IMR-90 (cell line): ENCODE measurements at regions not wholly inside any gene's neighbourhood (a gene's known extent, or its start where the extent isn't known, plus 50 kb on each side); places are given as distances from the start of the nearest gene placed in this dataset.

Experiments
- ATAC-seq: fragments of 200-7000 bp; cut with Tn5 transposase; 2 replicates; pipeline ENCODE4 v1.9.1; 2020; ENCODE audit warnings: low read depth, mild to moderate bottlenecking, moderate library complexity
- BruUV-seq: library from RNA; stranded (reverse); fragments of 400-500 nt; replicated peaks from 2 replicates; lab custom pipeline; 2021; lab: Mats Ljungman, UMichigan
- CTCF ChIA-PET: fragments of 300-600 bp; formaldehyde crosslinking; extraction: SDS; loops from one replicate; lab custom pipeline; 2021; ENCODE audit warnings: antibody characterized with exemption; lab: Yijun Ruan, JAX
- POLR2A ChIA-PET: fragments of 300-600 bp; sonication (Branson Sonifier 250); formaldehyde crosslinking; loops from one replicate; lab custom pipeline; 2022; ENCODE audit warnings: antibody characterized with exemption; ENCODE audit not compliant: unreplicated experiment; lab: Charles Lee
- DNase-seq: peaks from one replicate; pipeline ENCODE4 v3.0.0; 2013
- H2AFZ ChIP-seq: replicated peaks from 2 replicates; pipeline ENCODE3; 2013; ENCODE audit warnings: low read length, mild to moderate bottlenecking; ENCODE audit not compliant: poor library complexity
- H2AK5ac ChIP-seq: 2 replicates; pipeline ENCODE4 v1.6.1; 2013; ENCODE audit warnings: low read depth, low read length, inconsistent platforms
- H2AK9ac ChIP-seq: replicated peaks from 2 replicates; pipeline ENCODE3; 2013; ENCODE audit warnings: mild to moderate bottlenecking, low read depth, low read length, moderate library complexity; ENCODE audit not compliant: poor library complexity
- H2BK120ac ChIP-seq: 2 replicates; pipeline ENCODE4 v1.6.1; 2013; ENCODE audit warnings: low read depth, low read length, inconsistent platforms
- H2BK15ac ChIP-seq: 3 replicates; pipeline ENCODE4 v1.6.1; 2013; ENCODE audit warnings: low read depth, low read length, inconsistent platforms
- H2BK20ac ChIP-seq: 2 replicates; pipeline ENCODE4 v1.6.1; 2013; ENCODE audit warnings: low read depth, mild to moderate bottlenecking, inconsistent platforms, low read length, moderate library complexity
- H2BK5ac ChIP-seq: 2 replicates; pipeline ENCODE4 v1.6.1; 2013; ENCODE audit warnings: mild to moderate bottlenecking, low read depth, low read length, inconsistent platforms; ENCODE audit not compliant: poor library complexity, severe bottlenecking
- H3K14ac ChIP-seq: replicated peaks from 2 replicates; pipeline ENCODE4 v1.6.1; 2013; ENCODE audit warnings: low read depth, low read length, inconsistent platforms
- H3K18ac ChIP-seq: 2 replicates; pipeline ENCODE4 v1.6.1; 2013; ENCODE audit warnings: low read depth, low read length, control low read depth
- H3K23ac ChIP-seq: 2 replicates; pipeline ENCODE4 v1.6.1; 2013; ENCODE audit warnings: low read depth, low read length, inconsistent platforms
- H3K27ac ChIP-seq: 2 replicates; pipeline ENCODE4 v1.5.1; 2013; ENCODE audit warnings: mild to moderate bottlenecking, control low read depth, low read length; ENCODE audit not compliant: insufficient read depth
- H3K27me3 ChIP-seq: 2 replicates; pipeline ENCODE4 v1.6.1; 2013; ENCODE audit warnings: low read length; ENCODE audit not compliant: control insufficient read depth, insufficient read depth
- H3K36me3 ChIP-seq: 2 replicates; pipeline ENCODE4 v1.6.1; 2013; ENCODE audit warnings: low read length, mixed read lengths; ENCODE audit not compliant: control insufficient read depth, insufficient read depth
- H3K4ac ChIP-seq: 2 replicates; pipeline ENCODE4 v1.6.1; 2013; ENCODE audit warnings: low read depth, low read length, inconsistent platforms
- H3K4me1 ChIP-seq: 2 replicates; pipeline ENCODE4 v1.6.1; 2013; ENCODE audit warnings: low read length, mixed read lengths; ENCODE audit not compliant: control insufficient read depth, insufficient read depth
- H3K4me2 ChIP-seq: 2 replicates; pipeline ENCODE4 v1.6.1; 2013; ENCODE audit warnings: low read depth, mild to moderate bottlenecking, control low read depth, low read length, moderate library complexity
- H3K4me3 ChIP-seq: 2 replicates; pipeline ENCODE4 v1.5.1; 2013; ENCODE audit warnings: low read depth, mild to moderate bottlenecking, control low read depth, low read length, moderate library complexity; ENCODE audit not compliant: insufficient read depth
- H3K56ac ChIP-seq: 2 replicates; pipeline ENCODE4 v1.6.1; 2013; ENCODE audit warnings: low read length, inconsistent platforms; ENCODE audit not compliant: insufficient read depth; ENCODE audit errors: extremely low read depth
- H3K79me1 ChIP-seq, 2 experiments: 2 replicates each; pipeline ENCODE4 v1.6.1; 2013; ENCODE audit warnings: low read length in 2 of 2, inconsistent platforms in 1 of 2, low read depth in 1 of 2
- H3K9ac ChIP-seq: 2 replicates; pipeline ENCODE4 v1.6.1; 2013; ENCODE audit warnings: low read depth, low read length, control low read depth
- H3K9me1 ChIP-seq: 2 replicates; pipeline ENCODE4 v1.6.1; 2013; ENCODE audit warnings: low read length, inconsistent platforms; ENCODE audit not compliant: insufficient read depth
- H3K9me3 ChIP-seq: 2 replicates; pipeline ENCODE4 v1.6.1; 2013; ENCODE audit warnings: low read length; ENCODE audit not compliant: control insufficient read depth, insufficient read depth
- H4K20me1 ChIP-seq: 2 replicates; pipeline ENCODE4 v1.6.1; 2013; ENCODE audit warnings: low read length, inconsistent platforms; ENCODE audit not compliant: insufficient read depth
- H4K5ac ChIP-seq: 2 replicates; pipeline ENCODE4 v1.6.1; 2013; ENCODE audit warnings: mild to moderate bottlenecking, low read depth, low read length, control low read depth
- H4K8ac ChIP-seq, 2 experiments: 2 replicates each; pipeline ENCODE4 v1.6.1; 2013; ENCODE audit warnings: low read depth in 2 of 2, low read length in 2 of 2, control low read depth in 1 of 2, inconsistent platforms in 1 of 2
- H4K91ac ChIP-seq: 2 replicates; pipeline ENCODE4 v1.6.1; 2013; ENCODE audit warnings: low read depth, low read length, inconsistent platforms; ENCODE audit not compliant: insufficient read depth
- BHLHE40 ChIP-seq: fragments of 150-350 bp; IDR thresholded peaks from 2 replicates; pipeline ENCODE4 v1.6.1; 2016; ENCODE audit warnings: mild to moderate bottlenecking, low read depth, low read length
- CEBPB ChIP-seq: IDR thresholded peaks from 2 replicates; pipeline ENCODE4 v1.6.1; 2012; ENCODE audit warnings: low read depth, low read length, improper control_type of control experiment
- CHD1 ChIP-seq: IDR thresholded peaks from 2 replicates; pipeline ENCODE4 v1.6.1; 2012; ENCODE audit warnings: low read depth, low read length, improper control_type of control experiment
- FOS ChIP-seq: fragments of 150-350 bp; IDR thresholded peaks from 2 replicates; pipeline ENCODE4 v1.6.1; 2016; ENCODE audit warnings: low read depth, low read length
- MAFK ChIP-seq: IDR thresholded peaks from 2 replicates; pipeline ENCODE4 v1.6.1; 2012; ENCODE audit warnings: low read depth, low read length, improper control_type of control experiment
- MAZ ChIP-seq: IDR thresholded peaks from 2 replicates; pipeline ENCODE4 v1.6.1; 2012; ENCODE audit warnings: low read depth, mild to moderate bottlenecking, low read length, improper control_type of control experiment, moderate library complexity, borderline replicate concordance
- MXI1 ChIP-seq: IDR thresholded peaks from 2 replicates; pipeline ENCODE4 v1.6.1; 2012; ENCODE audit warnings: low read depth, mild to moderate bottlenecking, low read length, moderate library complexity, borderline replicate concordance
- NFE2L2 ChIP-seq: fragments of 150-350 bp; IDR thresholded peaks from 2 replicates; pipeline ENCODE4 v1.6.1; 2016; ENCODE audit warnings: low read depth, mild to moderate bottlenecking, low read length
- POLR2A ChIP-seq: IDR thresholded peaks from 2 replicates; pipeline ENCODE4 v1.6.1; 2012; ENCODE audit warnings: mild to moderate bottlenecking, low read depth, low read length
- RAD21 ChIP-seq: IDR thresholded peaks from 2 replicates; pipeline ENCODE4 v1.6.1; 2012; ENCODE audit warnings: low read length, improper control_type of control experiment
- RCOR1 ChIP-seq: IDR thresholded peaks from 2 replicates; pipeline ENCODE4 v1.6.1; 2012; ENCODE audit warnings: mild to moderate bottlenecking, low read length, improper control_type of control experiment; ENCODE audit not compliant: insufficient replicate concordance
- RFX5 ChIP-seq: IDR thresholded peaks from 2 replicates; pipeline ENCODE4 v1.8.0; 2012; ENCODE audit warnings: low read depth, mild to moderate bottlenecking, low read length, moderate library complexity
- SMC3 ChIP-seq: fragments of 150-350 bp; IDR thresholded peaks from 2 replicates; pipeline ENCODE4 v1.6.1; 2016; ENCODE audit warnings: low read depth, mild to moderate bottlenecking, antibody characterized with exemption, low read length, moderate library complexity
- USF2 ChIP-seq: fragments of 150-350 bp; IDR thresholded peaks from 2 replicates; pipeline ENCODE4 v1.6.1; 2017; ENCODE audit warnings: mild to moderate bottlenecking, antibody characterized with exemption, low read length, low read depth
- WGBS, 2 experiments: methylation state at CpG; one replicate each; pipeline versions ENCODE4 v1.1.5 to v1.1.7; 2013; ENCODE audit warnings: missing lambda C conversion rate in 2 of 2; ENCODE audit not compliant: insufficient read length in 1 of 2; ENCODE audit errors: extremely low coverage in 2 of 2; 5-methylcytosine and 5-hydroxymethylcytosine counted together
- dilution Hi-C: fragments of 300-500 bp; cut with HindIII; formaldehyde crosslinking; loops from one replicate; pipeline ENCODE4 v1.14.3; 2018; ENCODE audit warnings: low sequenced_read_pairs; ENCODE audit not compliant: unreplicated experiment
- in situ Hi-C: fragments of 300-500 bp; cut with MboI; formaldehyde crosslinking; loops from 3 replicates; pipeline ENCODE4 v1.14.3; 2019; ENCODE audit warnings: low sequenced_read_pairs, inconsistent platforms, mixed read lengths
- intact Hi-C: fragments of 100-400 bp; cut with micrococcal nuclease; formaldehyde crosslinking; loops from 2 replicates; pipeline ENCODE4 v1.10.0; 2022
- TF ChIP-seq, protein P1 (sequence below): conservative IDR thresholded peaks from 2 replicates; pipeline ENCODE4 v1.5.1; 2012; ENCODE audit warnings: mild to moderate bottlenecking, low read depth, low read length, improper control_type of control experiment
- TF ChIP-seq, protein P2 (sequence below): fragments of 150-350 bp; IDR thresholded peaks from 2 replicates; pipeline ENCODE4 v1.6.1; 2016; ENCODE audit warnings: low read depth, mild to moderate bottlenecking, low read length, moderate library complexity, borderline replicate concordance

DNA sequence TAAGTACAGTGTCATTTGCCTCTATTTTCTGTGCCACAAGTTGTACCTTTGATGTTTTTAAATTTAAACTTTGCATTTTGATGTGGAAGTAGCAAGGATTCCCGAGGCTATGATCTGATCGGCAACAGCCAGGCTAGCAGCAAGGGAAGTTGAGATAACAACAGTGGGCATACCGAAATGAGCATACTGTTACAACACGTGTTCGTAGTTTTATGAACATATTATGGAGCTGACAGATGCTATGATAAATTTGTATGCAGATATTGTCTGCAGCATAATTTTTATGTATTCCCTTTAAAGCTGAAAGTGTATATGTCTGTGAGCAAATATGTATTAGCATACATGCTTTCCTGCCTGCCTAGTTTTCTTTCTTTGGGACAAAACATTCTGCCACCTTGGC, 306.1 kb downstream of the PCDH7 start:
- no peak for TF ChIP-seq CEBPB
- no peak for TF ChIP-seq USF2
- TF ChIP-seq BHLHE40, result no peak
- TF ChIP-seq, protein P1, sequence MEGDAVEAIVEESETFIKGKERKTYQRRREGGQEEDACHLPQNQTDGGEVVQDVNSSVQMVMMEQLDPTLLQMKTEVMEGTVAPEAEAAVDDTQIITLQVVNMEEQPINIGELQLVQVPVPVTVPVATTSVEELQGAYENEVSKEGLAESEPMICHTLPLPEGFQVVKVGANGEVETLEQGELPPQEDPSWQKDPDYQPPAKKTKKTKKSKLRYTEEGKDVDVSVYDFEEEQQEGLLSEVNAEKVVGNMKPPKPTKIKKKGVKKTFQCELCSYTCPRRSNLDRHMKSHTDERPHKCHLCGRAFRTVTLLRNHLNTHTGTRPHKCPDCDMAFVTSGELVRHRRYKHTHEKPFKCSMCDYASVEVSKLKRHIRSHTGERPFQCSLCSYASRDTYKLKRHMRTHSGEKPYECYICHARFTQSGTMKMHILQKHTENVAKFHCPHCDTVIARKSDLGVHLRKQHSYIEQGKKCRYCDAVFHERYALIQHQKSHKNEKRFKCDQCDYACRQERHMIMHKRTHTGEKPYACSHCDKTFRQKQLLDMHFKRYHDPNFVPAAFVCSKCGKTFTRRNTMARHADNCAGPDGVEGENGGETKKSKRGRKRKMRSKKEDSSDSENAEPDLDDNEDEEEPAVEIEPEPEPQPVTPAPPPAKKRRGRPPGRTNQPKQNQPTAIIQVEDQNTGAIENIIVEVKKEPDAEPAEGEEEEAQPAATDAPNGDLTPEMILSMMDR, result no peak
- no peak for TF ChIP-seq MXI1
- TF ChIP-seq NFE2L2, result no peak
- TF ChIP-seq, protein P2, sequence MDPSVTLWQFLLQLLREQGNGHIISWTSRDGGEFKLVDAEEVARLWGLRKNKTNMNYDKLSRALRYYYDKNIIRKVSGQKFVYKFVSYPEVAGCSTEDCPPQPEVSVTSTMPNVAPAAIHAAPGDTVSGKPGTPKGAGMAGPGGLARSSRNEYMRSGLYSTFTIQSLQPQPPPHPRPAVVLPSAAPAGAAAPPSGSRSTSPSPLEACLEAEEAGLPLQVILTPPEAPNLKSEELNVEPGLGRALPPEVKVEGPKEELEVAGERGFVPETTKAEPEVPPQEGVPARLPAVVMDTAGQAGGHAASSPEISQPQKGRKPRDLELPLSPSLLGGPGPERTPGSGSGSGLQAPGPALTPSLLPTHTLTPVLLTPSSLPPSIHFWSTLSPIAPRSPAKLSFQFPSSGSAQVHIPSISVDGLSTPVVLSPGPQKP, result no peak
- no peak for TF ChIP-seq CHD1
- TF ChIP-seq RAD21, result no peak
- TF ChIP-seq POLR2A, result no peak
- no peak for TF ChIP-seq SMC3
- TF ChIP-seq RCOR1, result no peak
- no peak for TF ChIP-seq MAZ
- no peak for TF ChIP-seq FOS
- no peak for TF ChIP-seq RFX5
- TF ChIP-seq MAFK, result no peak
- no peak overlapping the region for H3K4ac ChIP-seq
- intact Hi-C loops (no loop called here), dilution Hi-C loops (no loop called here), in situ Hi-C loops (no loop called here)
- H4K5ac ChIP-seq, result no peak overlapping the region
- H3K18ac ChIP-seq, result no peak overlapping the region
- no peak overlapping the region for H3K4me2 ChIP-seq
- no peaks in the 10 kb centered on the region for H3K79me1 ChIP-seq
- H4K8ac ChIP-seq, result no peak overlapping the region
- H3K14ac ChIP-seq, result no peak overlapping the region
- no peak overlapping the region for H2AK5ac ChIP-seq
- no peak overlapping the region for H2BK20ac ChIP-seq
- H3K9me3 ChIP-seq, result no peaks in the 10 kb centered on the region
- H2BK120ac ChIP-seq, result no peak overlapping the region
- no peaks in the 10 kb centered on the region for H3K36me3 ChIP-seq
- no peak overlapping the region for H3K23ac ChIP-seq
- H3K56ac ChIP-seq, result no peak overlapping the region
- no peaks in the 10 kb centered on the region for H3K4me1 ChIP-seq
- WGBS, 2 experiments, result 93% methylated on average over 3 of the region's 5 CpGs; no CpG with 5 or more reads in 1 of the 2 experiments
- ATAC-seq (no peak), DNase-seq (no peak)
- H2BK15ac ChIP-seq, result no peak overlapping the region
- BruUV-seq, result no TSS peak
- H3K9me1 ChIP-seq, result no peaks in the 10 kb centered on the region
- no peaks in the 10 kb centered on the region for H4K20me1 ChIP-seq
- ChIA-PET POLR2A (no interaction called here), CTCF (no interaction called here)
- no peak overlapping the region for H4K91ac ChIP-seq
- H3K27me3 ChIP-seq, result no peaks in the 10 kb centered on the region
- H2BK5ac ChIP-seq, result no peak overlapping the region
- no peak overlapping the region for H2AK9ac ChIP-seq
- no peak overlapping the region for H2AFZ ChIP-seq
- H3K4me3 ChIP-seq, result no peak overlapping the region
- no peak overlapping the region for H3K27ac ChIP-seq
- H3K9ac ChIP-seq, result no peak overlapping the region
